ENCODE measurements at regions not wholly inside any gene's neighbourhood (a gene's known extent, or its start where the extent isn't known, plus 50 kb on each side); places are given as distances from the start of the nearest gene placed in this dataset.

DNA sequence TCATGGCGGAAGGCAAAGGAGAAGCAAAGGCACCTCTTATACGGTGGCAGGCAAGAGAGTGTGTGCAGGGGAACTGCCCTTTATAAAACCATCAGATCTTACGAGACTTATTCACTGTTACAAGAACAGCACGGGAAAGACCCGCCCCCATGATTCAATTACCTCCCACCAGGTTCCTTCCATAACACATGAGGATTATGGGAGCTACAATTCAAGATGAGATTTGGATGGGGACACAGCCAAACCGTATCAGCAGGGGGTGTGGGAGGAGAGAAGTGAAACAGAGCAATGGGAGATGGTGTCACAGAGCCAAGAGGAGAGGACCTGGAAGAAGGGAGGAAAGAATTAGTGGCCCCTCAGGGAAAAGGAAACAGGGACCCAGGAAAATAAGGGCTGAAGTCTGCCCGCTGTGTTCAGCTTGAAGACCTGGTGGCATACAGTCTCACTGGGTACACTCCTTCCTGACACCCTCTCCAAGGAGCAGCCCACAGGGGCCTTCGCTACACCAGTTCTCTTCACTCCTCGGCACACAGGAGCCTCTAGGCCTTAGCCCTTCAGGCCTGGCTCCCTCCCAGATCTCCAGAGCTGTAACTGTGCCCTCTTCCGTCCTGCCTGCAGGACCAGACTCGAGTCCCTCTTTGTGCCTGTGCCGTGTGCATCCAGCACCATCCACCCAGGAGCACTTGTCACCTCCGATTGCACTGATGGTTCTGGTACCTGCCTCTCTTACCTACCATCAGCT is 262.1 kb downstream of the EIPR1 start:
- Histone ChIP-seq H3K36me3 (ENCODE audit: control insufficient read depth in 1 of 2, insufficient read depth in 2 of 2, low read length in 2 of 2) (no peaks in the 10 kb centered on the region), H3K9me2 (ENCODE audit: insufficient read depth) (no peaks in the 10 kb centered on the region), H2AFZ (ENCODE audit: low read depth, low read length, poor library complexity, severe bottlenecking) (no peak overlapping the region), H3K9me3 (ENCODE audit: control insufficient read depth in 1 of 2, insufficient read depth in 1 of 2, low read depth in 1 of 2, low read length in 2 of 2) (peaks cover 0 to 3% of the 10 kb centered on the region in 2 experiments; a peak in 1 of 4 replicates), H3K27me3 (ENCODE audit: insufficient read depth, low read length) (peaks cover 3% of the 10 kb centered on the region), H3K4me1 (ENCODE audit: control insufficient read depth in 1 of 2, insufficient read depth in 2 of 2, low read length in 2 of 2) (no peaks in the 10 kb centered on the region), H3K27ac (ENCODE audit: low read depth, low read length) (no peak overlapping the region), H4K20me1 (ENCODE audit: insufficient read depth) (no peaks in the 10 kb centered on the region), H3K4me3 (replicated peaks in 1 of 2; ENCODE audit: low read depth in 1 of 2, low read length in 2 of 2) (no peak overlapping the region), H3K79me2 (ENCODE audit: insufficient read depth, low read length) (no peaks in the 10 kb centered on the region), H3K4me2 (ENCODE audit: low read length) (no peak overlapping the region), H3K9ac (ENCODE audit: low read length) (no peak overlapping the region)
- intact Hi-C loops (cut with micrococcal nuclease), result no loop called here
- CTCF ChIA-PET, result no interaction called here
- TF ChIP-seq POLR2A (IDR thresholded peaks at IDR 0.05; ENCODE audit: borderline replicate concordance, extremely low read depth, insufficient read depth, insufficient read length) (no peak), EZH2 (IDR thresholded peaks at IDR 0.05) (no peak)
- TF ChIP-seq, protein P1, sequence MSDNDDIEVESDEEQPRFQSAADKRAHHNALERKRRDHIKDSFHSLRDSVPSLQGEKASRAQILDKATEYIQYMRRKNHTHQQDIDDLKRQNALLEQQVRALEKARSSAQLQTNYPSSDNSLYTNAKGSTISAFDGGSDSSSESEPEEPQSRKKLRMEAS (IDR thresholded peaks at IDR 0.05), result no peak
- ATAC-seq, result no peak
- no peak for DNase-seq (ENCODE audit: low read depth, low spot score)
- POLR2A ChIA-PET, result no interaction called here
- RAD21 ChIA-PET (ENCODE audit: low non-redundant PET in 1 of 2, low total read pairs in 2 of 2, uncharacterized antibody in 2 of 2, unreplicated experiment in 2 of 2), result no interaction called here
- BruUV-seq (replicated peaks), result no TSS peak

DNA sequence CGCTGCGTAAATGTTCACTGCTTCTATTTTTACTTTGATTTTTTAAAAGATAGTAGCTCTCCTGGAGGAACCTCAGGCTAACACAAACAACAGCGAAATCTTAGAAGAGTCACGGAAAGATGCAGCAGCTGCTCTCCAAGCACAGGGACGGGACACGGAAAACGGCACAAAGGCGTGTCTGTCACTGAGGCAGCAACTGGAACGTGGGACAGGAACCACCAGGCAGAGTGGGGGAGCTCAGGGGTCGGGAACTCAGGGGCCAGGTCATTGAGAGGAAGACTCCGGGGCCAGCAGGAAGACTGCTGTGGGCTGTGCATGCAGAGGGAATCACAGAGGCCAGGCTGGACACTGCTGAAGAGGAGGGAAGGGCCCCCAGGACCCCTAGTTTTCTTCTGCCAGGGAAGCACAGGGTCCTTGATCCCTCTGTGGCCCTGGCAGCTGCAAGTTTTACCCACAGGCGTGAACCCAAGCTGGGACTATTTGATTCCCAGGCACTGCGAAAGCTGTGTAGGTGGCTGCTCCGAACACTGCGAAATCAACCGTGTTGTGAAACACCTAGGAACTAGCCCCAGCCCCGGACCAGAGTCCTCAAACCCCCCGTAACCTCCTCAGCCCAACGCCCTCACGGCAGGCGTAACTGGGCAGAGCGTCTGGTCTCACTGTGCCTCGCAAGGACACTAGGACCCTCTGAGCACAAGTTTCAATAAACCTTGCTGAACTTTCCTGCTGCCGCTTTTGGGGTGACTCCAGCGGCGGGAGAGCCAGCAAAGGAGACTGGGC is 263.0 kb downstream of the EIPR1 start:
- no peak overlapping the region for H3K4me3 ChIP-seq (replicated peaks in 1 of 2; ENCODE audit: low read depth in 1 of 2, low read length in 2 of 2)
- H3K4me1 ChIP-seq (ENCODE audit: control insufficient read depth in 1 of 2, insufficient read depth in 2 of 2, low read length in 2 of 2), result no peaks in the 10 kb centered on the region
- intact Hi-C loops (cut with micrococcal nuclease), result no loop called here
- CTCF ChIA-PET, result no interaction called here
- H3K9me3 ChIP-seq (ENCODE audit: control insufficient read depth in 1 of 2, insufficient read depth in 1 of 2, low read depth in 1 of 2, low read length in 2 of 2), result peaks cover 0 to 6% of the 10 kb centered on the region in 2 experiments; a peak in 1 of 4 replicates
- no peaks in the 10 kb centered on the region for H3K36me3 ChIP-seq (ENCODE audit: control insufficient read depth in 1 of 2, insufficient read depth in 2 of 2, low read length in 2 of 2)
- H4K20me1 ChIP-seq (ENCODE audit: insufficient read depth), result no peaks in the 10 kb centered on the region
- H2AFZ ChIP-seq (ENCODE audit: low read depth, low read length, poor library complexity, severe bottlenecking), result no peak overlapping the region
- no peak overlapping the region for H3K4me2 ChIP-seq (ENCODE audit: low read length)
- H3K27me3 ChIP-seq (ENCODE audit: insufficient read depth, low read length), result peaks cover 3% of the 10 kb centered on the region
- POLR2A ChIA-PET, result no interaction called here
- no peak overlapping the region for H3K9ac ChIP-seq (ENCODE audit: low read length)
- no peaks in the 10 kb centered on the region for H3K79me2 ChIP-seq (ENCODE audit: insufficient read depth, low read length)
- DNase-seq (ENCODE audit: low read depth, low spot score), result no peak
- no peak overlapping the region for H3K27ac ChIP-seq (ENCODE audit: low read depth, low read length)
- RAD21 ChIA-PET (ENCODE audit: low non-redundant PET in 1 of 2, low total read pairs in 2 of 2, uncharacterized antibody in 2 of 2, unreplicated experiment in 2 of 2), result no interaction called here
- ATAC-seq, result no peak
- no peaks in the 10 kb centered on the region for H3K9me2 ChIP-seq (ENCODE audit: insufficient read depth)
- no TSS peak for BruUV-seq (replicated peaks)
- TF ChIP-seq POLR2AphosphoS5 (IDR thresholded peaks at IDR 0.05; ENCODE audit: low read depth, low read length) (no peak), SP1 (IDR thresholded peaks at IDR 0.05; ENCODE audit: low read depth) (no peak), CEBPB (IDR thresholded peaks at IDR 0.05; ENCODE audit: low read depth) (no peak), ZFX (IDR thresholded peaks at IDR 0.05) (no peak), SRF (IDR thresholded peaks at IDR 0.05; ENCODE audit: low read depth) (no peak), EZH2 (IDR thresholded peaks at IDR 0.05) (no peak), YY1 (IDR thresholded peaks at IDR 0.05; ENCODE audit: extremely low read depth, insufficient replicate concordance, low read depth, low read length) (no peak), ELF1 (IDR thresholded peaks at IDR 0.05; ENCODE audit: borderline replicate concordance, low read depth) (no peak), CBX3 (IDR thresholded peaks at IDR 0.05; ENCODE audit: low read depth) (no peak), RAD21 (IDR thresholded peaks at IDR 0.05; ENCODE audit: low read depth) (no peak), EGR1 (IDR thresholded peaks at IDR 0.05; ENCODE audit: low read depth) (no peak), POLR2A (IDR thresholded peaks at IDR 0.05; ENCODE audit: borderline replicate concordance, extremely low read depth, insufficient read depth, insufficient read length) (no peak), EZH2phosphoT487 (IDR thresholded peaks at IDR 0.05; ENCODE audit: borderline replicate concordance) (no peak), ZNF274 (IDR thresholded peaks at IDR 0.05; ENCODE audit: low read depth, low read length) (no peak), SIN3A (IDR thresholded peaks at IDR 0.05; ENCODE audit: low read depth) (no peak)
- TF ChIP-seq, protein P2, sequence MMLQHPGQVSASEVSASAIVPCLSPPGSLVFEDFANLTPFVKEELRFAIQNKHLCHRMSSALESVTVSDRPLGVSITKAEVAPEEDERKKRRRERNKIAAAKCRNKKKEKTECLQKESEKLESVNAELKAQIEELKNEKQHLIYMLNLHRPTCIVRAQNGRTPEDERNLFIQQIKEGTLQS (IDR thresholded peaks at IDR 0.05), result no peak
- TF ChIP-seq, protein P3, sequence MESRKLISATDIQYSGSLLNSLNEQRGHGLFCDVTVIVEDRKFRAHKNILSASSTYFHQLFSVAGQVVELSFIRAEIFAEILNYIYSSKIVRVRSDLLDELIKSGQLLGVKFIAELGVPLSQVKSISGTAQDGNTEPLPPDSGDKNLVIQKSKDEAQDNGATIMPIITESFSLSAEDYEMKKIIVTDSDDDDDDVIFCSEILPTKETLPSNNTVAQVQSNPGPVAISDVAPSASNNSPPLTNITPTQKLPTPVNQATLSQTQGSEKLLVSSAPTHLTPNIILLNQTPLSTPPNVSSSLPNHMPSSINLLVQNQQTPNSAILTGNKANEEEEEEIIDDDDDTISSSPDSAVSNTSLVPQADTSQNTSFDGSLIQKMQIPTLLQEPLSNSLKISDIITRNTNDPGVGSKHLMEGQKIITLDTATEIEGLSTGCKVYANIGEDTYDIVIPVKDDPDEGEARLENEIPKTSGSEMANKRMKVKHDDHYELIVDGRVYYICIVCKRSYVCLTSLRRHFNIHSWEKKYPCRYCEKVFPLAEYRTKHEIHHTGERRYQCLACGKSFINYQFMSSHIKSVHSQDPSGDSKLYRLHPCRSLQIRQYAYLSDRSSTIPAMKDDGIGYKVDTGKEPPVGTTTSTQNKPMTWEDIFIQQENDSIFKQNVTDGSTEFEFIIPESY (IDR thresholded peaks at IDR 0.05; ENCODE audit: extremely low read depth, insufficient replicate concordance, low read length), result no peak

Measured in HCT116 (cell line).